Stimulated activated CD4-positive, alpha-beta T cell treated with anti-CD3 and anti-CD28 coated beads, Interleukin-1b, Interleukin-23, amount 100 ng/mL, for 1 hour (primary cell): ENCODE measurements at regions not wholly inside any gene's neighbourhood (a gene's known extent, or its start where the extent isn't known, plus 50 kb on each side); places are given as distances from the start of the nearest gene placed in this dataset.

Experiments used
- DNase-seq, 2 donors: peaks; one replicate each; pipeline ENCODE4 v3.0.0-alpha.2; 2020; ENCODE audit warnings: low read depth in 2 of 2

DNA sequence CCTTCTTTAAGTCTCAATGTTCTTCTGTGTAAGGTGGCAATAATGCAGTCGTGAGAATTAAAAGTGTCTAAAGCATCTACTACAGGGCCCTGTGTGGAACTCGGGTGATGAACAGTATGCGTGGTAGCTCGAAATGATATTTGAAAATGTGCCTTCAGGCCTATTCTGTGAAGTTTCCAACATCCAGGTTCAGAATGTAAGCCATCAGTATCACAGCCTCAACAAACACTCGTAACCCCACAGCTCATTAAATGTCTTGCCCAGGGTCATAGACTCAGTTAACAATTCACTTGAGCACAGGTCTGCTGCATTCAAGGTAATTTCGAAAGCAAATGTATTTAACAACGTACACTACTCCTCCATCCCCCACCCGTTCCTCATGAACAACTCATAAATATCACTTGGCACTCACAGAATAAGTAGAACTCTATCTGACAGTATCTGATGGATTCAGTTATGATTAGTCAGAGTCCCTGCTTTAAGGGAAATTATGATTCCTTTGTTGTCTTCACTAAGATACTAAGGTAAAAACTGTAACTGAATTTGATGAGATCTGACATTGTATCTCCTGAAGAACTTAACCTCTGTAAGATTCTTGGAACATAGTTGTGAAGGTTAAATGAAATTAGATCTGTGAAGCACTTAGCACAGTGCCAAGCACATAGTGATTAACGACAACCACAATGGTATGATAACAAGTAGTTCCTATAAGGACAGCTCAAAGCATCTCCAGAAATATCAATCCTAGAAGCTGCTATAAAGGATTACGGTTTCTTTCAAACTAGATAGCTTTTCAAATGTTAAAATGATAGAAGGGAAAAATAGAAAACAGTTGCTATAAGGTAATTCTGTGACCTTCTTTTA is 642.3 kb downstream of the TBL1XR1 start:
- DNase-seq = no peak

DNA sequence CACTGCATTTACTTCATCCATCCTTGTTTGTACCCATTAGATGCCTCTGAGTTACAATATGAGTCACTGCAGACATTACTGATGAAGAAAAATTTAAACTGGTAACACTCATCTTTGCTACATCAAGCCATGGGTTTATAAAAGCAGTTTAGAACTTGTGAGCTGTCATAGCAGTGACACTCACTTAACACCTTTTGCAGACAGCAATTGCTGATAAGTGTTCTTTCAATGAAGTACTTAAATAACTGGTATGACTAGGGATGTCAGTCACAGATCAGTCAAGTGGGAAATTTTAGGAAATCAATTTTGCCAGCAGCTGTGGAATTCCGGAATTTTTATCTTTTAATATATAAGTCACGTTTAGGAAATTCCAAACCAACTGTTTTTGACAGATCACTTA is 643.0 kb downstream of the TBL1XR1 start:
- no peak for DNase-seq

DNA sequence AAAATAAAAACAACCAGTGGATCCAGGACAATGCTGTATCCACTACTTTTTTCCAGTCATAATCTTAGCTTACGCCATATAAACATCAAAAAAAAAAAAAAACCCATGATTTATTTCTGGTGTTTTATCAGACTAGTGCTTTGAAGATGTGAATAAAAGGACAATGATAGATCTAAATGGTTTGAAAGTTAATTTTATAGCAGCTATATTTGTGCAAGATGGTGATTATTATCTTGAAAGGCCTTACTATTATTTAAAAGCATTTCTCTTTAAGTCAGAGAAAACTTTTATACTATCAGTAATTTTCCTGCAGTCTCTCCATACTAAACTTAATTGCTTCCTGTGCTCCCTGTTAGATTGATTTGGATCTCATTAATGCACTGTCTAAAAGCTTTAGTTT is 670.3 kb downstream of the TBL1XR1 start:
- DNase-seq = no peak

DNA sequence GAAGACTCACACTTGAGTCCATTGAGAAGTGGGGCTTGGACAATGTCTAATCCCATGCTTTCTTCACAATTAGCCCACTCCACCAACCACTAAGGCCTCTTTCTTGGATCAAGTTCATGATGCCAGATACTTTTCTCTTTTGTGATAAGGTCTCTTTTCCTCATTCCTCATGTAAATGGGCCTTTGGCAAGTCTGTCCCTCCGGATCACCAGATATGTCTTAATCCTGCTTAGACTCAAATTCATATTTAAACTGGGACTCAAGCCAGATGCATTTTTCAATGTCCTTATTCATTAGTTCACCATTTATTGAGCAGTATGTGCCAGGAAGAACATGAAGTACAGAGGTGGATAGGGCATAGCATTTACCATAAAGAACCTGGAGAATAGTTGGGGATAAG is 671.1 kb downstream of the TBL1XR1 start:
- no peak for DNase-seq

DNA sequence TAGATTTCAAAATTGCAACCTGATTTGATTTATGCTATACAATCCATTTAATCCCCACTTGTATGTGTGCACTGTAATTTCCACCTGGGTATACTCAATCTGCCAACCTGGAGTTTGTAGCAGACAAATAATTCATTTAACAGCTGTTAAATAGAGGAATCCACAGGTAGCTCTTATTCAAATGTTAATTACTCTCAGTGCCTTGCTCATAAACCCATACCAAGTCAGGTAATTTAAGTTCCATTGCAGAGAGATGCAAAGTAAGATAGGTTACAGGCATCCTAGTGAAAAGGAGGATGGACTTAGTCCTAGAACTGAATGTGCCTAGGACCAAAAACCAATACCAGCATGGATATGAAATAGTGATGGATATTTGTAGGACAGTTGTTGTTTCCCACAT is 674.2 kb downstream of the TBL1XR1 start:
- no peak for DNase-seq

DNA sequence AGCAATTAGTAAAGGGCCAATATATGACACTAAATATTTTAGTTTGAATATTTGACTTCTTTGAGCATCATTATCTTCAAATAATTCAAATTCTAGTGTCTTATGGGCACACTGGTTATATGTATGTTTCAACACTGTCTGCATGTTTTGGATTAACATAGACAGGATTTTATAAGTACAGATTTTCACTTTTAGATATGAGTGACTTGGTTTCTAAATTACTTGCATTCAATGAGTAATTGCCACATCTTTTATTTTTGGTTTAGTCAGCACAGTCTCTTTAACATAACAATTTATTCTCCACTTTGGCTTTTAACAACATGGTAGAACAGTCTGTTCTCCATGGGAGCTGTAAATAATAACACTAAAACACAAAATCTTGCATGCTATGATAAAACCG is 674.8 kb downstream of the TBL1XR1 start:
- DNase-seq = no peak

DNA sequence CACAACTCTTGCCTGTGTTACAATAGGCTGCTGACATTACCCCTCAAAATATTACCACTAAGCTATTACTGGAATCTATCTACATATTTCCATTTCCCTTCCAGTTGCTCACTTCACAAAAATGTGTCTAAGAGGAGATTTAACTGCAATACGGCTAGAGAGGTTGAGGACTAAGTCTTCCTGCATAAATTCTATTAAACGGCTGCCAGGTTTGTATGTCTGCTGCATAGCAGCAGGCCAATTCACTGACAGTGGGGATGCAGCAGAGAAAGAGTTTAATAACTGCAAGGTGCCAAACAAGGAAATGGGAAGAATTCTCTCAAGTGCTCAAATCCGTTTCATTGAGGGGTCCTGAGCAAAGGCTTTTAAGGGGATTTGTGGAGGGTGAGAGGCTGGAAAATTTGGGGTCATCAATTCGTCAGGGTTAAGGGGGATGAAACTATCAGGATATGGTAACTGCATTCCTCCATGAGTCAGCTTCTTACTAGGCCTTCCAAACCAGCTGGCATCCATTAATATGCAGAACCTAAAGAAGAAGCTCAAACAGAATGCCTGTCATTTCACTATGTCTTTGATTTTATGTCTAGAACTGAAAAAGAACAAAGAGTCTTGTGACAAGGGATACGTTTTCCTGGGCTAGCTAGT is 675.6 kb downstream of the TBL1XR1 start:
- DNase-seq = no peak

DNA sequence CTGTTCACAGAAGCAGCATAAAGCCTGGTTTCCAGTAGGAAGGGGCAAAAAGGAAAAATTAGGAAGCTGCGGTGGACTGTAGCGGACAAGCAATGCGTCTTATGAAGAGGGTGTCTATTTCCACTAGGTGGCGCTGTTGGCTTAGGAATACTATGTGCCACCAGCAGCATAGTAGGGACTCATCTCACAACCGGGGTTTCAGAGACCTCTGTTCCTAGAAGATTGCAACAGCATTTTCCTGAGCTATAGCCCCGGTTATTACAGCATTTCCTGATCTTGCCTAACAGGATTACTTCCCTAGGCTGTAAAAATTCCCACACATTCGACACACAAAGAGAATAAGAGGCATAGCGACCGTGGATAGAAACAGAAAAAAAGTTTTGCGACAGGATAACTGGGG is 683.0 kb downstream of the TBL1XR1 start:
- no peak for DNase-seq

DNA sequence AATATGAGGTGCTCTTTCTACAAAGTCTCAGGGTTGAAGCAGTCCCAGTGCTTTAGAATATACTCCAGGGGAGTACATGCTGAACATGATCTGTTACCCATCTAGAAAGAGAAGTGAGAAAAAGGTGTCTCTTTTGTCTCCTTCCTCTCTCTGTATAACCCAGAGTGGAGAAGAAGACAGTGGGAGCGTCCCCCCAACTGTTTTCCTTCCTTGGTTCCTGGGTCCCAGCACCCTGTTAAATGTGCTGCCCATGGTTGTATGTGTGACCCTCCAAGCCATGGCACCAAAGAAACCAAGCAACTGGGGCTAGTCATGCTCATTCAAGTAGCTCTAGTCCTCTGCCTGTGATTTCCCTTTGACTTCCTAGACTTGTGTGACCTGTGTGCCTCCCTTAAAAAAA is 683.7 kb downstream of the TBL1XR1 start:
- no peak for DNase-seq

DNA sequence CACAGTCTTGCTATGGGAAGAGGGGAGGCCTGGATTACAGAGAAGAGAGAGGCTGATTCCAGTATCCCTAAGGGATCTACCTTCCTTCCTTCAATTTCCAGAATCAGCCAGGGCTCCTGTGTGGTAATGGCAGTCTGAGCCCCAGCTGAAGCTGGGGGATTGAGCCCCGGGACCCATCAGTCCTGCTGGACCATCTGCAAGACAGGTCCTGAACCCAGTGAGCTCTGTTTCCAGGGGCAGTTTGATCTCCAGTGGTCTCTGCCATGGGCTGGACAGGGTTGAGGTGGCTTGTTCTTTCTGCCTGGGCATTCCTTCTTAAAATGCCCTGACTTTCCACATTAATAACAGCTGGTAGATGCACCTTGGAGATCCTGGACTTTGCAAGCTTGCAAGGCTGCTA is 685.2 kb downstream of the TBL1XR1 start:
- DNase-seq = no peak

DNA sequence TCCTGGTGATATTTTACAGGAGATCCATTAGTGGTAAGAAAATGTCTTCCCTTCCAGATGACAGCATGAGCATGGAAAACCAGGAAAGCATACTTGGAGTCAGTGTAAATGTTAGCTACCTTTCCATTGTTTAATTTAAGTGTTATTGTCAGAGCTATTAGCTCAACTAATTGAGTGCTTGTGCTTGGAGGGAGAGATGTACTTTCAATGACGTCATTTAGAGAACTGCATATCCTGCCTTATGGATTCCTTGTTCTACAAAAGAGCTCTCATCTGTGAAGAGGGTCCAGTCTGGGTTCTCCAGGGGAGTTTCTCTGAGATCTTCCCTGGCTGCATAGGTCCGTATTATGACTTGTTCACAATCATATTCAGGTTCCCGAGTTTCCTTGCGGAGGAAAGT is 687.2 kb downstream of the TBL1XR1 start:
- DNase-seq = no peak

DNA sequence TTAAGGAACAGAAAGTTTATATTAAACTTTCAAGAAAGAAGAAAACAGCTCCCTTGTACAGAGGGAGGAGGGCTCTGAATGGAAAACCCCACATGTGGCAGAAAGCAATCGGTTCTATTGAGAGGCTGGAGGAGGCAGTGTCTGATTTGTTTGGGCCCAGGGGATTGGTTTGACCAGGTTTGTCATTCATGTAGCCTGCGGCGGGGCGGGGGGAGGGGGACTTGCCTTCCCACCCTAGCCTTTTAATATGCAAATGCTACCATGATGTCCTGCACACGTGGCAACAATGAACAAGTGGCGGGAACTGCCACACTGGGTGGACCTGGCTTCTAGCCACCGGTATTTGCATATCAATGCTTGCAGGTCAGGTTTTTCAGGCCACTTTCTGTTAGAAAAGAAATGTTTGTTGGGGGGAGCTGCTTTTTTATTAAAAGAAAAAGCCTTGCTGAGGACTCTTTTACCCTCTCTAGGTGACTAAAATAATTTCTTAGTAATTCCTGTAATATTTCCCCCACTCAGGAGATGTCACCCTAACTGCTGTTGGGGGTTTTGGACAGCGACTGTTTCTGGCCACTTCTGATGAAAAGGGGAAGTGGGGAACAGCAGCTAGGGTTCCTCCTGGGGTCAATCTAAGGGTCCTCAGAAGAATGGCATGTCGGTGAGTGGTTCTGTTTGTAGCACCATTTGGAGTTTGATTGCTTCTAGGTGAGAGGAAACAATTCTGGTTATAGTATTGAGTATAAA is 691.2 kb downstream of the TBL1XR1 start:
- no peak for DNase-seq

DNA sequence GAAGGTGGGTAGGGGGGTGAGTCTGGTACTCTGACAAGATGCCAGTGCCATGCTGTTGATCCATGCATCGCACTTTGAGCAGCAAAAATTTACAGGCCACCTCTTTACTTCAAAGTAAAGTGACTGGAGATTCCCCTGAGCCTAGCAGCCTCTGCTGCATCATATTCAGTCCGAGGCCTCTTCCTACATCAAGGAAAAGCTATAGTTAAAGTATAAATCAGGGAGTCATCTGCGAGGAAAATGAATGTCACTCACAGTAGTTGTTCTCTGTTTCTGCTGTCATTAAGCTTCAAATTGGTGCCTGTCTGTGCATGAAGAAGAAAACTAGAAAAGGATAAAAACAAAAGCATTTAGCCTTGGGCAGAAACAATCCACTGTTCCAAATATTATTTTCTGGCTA is 706.2 kb downstream of the TBL1XR1 start:
- DNase-seq = no peak

DNA sequence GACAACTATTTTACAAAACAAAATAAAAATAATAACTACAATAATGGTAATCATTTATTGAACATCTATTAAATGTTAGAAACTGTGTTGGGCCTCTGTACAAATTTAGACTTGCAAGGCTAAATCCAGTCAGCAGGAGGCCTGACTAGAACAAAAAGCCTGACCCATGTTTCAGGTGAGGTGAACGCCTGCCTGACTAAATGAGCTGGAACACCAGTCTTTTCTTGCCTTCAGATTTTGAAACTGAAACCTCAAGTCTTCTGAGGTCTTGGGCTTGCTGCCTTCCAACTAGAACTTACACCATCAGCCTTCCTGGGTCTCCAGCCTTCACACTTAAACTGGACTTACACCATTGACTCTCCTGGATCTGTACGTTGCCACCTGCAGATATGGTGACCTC is 706.9 kb downstream of the TBL1XR1 start:
- DNase-seq = no peak

DNA sequence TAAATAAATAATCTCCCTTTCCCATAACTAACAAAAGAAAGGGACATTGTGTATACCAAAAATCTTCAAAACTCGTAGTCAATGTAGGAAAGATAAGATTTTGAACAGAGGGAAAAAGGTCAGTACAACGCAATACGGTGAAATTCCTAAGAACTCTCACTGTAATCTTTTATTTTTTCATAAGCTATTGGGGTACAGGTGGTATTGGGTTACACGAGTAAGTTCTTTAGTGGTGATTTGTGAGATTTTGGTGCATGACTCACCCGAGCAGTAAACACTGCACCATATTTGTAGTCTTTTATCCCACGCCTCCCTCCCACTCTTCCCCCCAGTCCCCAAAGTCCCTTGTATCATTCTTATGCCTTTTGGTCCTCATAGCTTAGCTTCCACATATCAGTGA is 718.0 kb downstream of the TBL1XR1 start:
- DNase-seq = no peak

DNA sequence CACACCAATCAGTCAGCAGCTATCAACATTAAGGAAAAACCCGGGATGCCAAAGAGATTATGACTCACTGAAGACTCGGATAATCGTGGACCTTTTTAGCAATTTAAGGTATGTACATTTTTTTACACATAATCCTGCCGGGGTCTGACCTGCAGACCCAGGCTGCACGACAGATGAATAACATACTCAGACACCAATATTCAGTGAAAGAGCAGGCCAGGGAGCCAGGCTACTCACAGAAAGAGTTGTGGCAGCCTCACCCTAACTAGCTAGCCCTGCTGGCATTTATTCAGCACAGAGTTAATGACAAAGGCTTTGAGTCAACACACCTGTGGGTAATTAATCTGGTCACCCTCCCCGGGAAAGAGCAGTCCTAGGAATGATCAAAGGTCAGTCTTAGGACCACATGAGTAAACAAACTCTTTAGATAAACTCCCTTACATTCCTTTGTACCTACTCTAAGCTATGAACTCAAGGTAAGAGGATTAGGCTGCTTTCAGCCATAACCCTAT is 727.5 kb downstream of the TBL1XR1 start:
- no peak for DNase-seq

DNA sequence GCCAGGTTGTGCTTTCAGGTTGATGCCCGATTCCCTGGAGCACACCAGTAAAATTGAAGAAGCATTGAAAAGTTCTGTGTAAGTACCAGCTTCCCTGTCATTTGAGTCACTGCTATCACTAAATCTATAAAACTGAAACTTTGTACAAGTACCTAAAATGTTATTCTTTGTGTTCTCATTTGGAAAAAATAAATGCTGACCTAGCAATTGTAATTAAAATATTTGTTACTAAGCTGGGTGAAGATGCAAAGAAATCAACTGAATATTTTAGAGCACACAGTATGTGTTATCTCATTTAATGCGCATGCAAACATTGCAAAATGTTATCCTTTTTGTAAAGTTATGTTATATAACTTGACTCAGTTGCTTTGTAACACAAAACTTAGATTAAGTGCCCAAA is 733.7 kb downstream of the TBL1XR1 start:
- DNase-seq = no peak

DNA sequence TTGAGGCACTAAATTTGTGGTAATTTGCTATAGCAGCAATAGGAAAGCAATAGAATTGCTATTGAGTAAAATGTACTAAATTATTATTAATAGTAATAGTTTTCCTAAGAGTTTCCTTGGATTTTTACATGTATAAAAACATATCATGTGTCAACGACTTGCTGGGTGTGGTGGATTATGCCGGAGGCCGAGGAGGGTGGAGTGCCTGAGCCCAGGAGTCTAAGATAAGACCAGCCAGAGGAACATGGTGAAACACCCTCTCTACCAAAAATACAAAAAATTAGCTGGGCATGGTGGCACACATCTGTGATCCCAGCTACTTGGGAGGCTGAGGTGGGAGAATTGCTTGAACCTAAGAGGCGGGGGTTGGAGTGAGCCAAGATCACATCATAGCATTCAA is 749.9 kb downstream of the TBL1XR1 start:
- DNase-seq = no peak

DNA sequence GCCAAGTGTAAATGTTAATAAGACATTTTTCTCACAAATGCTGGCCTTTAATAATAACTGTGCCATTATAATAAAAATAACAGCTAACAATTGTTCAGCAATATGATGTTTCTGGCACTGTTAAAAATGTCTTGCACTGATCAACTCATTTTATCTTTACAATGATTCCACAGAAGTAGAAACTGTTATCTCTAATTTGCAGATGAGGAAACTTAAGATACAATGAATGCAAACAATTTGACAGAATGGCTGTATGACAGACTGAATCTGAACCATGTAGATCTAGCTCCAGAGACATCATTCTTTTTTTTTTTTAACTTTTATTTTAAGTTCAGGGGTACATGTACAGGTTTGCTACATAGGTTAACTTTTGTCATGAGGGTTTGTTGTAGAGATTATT is 755.0 kb downstream of the TBL1XR1 start:
- no peak for DNase-seq

DNA sequence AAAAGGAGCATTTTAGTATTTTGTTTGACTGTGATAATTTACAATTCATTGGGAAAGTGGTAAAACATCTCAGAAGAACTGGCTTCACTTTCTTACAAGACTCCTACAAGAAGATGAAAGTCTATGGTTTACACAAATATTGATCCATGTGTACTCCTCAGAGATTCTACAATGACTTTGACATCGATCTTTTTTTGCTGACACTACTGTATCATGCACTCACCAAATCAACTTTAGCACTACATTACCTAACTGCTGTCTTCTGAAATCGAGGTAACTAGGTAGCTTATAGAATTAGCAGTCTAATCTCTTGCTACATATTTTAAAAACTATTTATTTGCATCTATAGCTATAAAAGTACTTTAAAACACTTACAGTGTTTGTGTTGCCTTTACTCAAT is 757.6 kb downstream of the TBL1XR1 start:
- DNase-seq = no peak

DNA sequence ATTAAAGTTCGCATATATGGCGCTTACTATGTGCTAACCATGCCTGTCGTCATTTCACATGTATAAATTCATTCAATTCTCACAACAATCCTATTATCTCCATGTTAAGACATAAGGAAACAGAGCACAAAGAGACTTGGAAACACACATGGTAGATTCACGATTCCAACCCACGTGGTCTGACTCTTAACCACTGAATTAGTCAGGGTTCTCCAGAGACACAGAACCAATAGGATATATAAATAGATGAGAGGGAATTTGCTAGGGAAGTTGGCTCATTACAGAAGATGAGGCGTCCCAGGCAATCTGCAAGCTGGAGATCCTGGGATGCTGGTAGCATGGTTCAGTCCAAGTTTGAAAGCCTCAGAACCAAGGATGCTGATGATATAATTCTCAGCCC is 765.3 kb downstream of the TBL1XR1 start:
- DNase-seq = no peak

DNA sequence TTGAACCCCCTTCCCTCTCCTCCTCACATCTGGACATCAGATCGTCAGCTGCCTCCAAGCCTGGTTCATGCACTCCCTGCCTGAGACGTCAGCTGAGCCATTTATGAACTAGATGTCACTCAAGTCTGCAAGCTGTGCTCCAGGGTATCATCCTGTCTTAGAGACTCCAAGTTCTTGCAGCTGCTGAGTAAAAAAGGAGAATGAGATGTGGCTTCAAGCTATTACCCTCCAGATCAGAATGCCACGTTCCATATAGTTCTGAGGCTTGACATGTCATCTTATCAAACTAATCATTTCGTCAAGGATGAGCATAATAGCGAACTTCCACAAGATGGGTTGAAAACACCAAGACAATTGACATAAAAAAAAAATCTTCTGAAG is 766.3 kb downstream of the TBL1XR1 start:
- DNase-seq = no peak
